HEK293 (cell line): ENCODE measurements at regions not wholly inside any gene's neighbourhood (a gene's known extent, or its start where the extent isn't known, plus 50 kb on each side); places are given as distances from the start of the nearest gene placed in this dataset.

Source experiments
- CTCF ChIP-seq: fragments of 450-650 bp; formaldehyde crosslinking; IDR thresholded peaks from 2 replicates; pipeline ENCODE4 v1.5.1; 2016; ENCODE audit warnings: missing biosample characterization, missing genetic modification characterization
- GLI4 ChIP-seq: fragments of 450-650 bp; formaldehyde crosslinking; IDR thresholded peaks from 2 replicates; pipeline ENCODE4 v1.5.1; 2016; ENCODE audit warnings: missing biosample characterization, missing genetic modification characterization
- ZBTB8A ChIP-seq: fragments of 450-650 bp; formaldehyde crosslinking; IDR thresholded peaks from 2 replicates; pipeline ENCODE4 v1.5.1; 2016; ENCODE audit warnings: missing biosample characterization, missing genetic modification characterization
- ZNF121 ChIP-seq: fragments of 450-650 bp; formaldehyde crosslinking; IDR thresholded peaks from 2 replicates; pipeline ENCODE4 v1.5.1; 2016; ENCODE audit warnings: missing biosample characterization, missing genetic modification characterization
- ZNF140 ChIP-seq: fragments of 450-650 bp; formaldehyde crosslinking; IDR thresholded peaks from 2 replicates; pipeline ENCODE4 v1.5.1; 2016; ENCODE audit warnings: missing biosample characterization, missing genetic modification characterization
- ZNF488 ChIP-seq: fragments of 450-650 bp; formaldehyde crosslinking; IDR thresholded peaks from 2 replicates; pipeline ENCODE4 v1.5.1; 2016; ENCODE audit warnings: missing biosample characterization, missing genetic modification characterization
- ZNF501 ChIP-seq: fragments of 450-650 bp; formaldehyde crosslinking; IDR thresholded peaks from 2 replicates; pipeline ENCODE4 v1.5.1; 2016; ENCODE audit warnings: missing biosample characterization, missing genetic modification characterization
- ZNF549 ChIP-seq: fragments of 450-650 bp; IDR thresholded peaks from 2 replicates; pipeline ENCODE4 v1.5.1; 2018; ENCODE audit warnings: missing biosample characterization, missing genetic modification characterization, mild to moderate bottlenecking, inconsistent platforms, moderate library complexity
- ZNF558 ChIP-seq: fragments of 450-650 bp; formaldehyde crosslinking; IDR thresholded peaks from 2 replicates; pipeline ENCODE4 v1.5.1; 2016; ENCODE audit warnings: missing biosample characterization, missing genetic modification characterization
- ZNF76 ChIP-seq: fragments of 450-650 bp; formaldehyde crosslinking; IDR thresholded peaks from 2 replicates; pipeline ENCODE4; 2016; ENCODE audit warnings: low read depth, missing biosample characterization, missing genetic modification characterization, borderline replicate concordance
- TF ChIP-seq, protein P1 (sequence below): fragments of 450-650 bp; formaldehyde crosslinking; IDR thresholded peaks from 2 replicates; pipeline ENCODE4 v1.5.1; 2016; ENCODE audit warnings: missing biosample characterization, missing genetic modification characterization
- TF ChIP-seq, protein P2 (sequence below): fragments of 450-650 bp; formaldehyde crosslinking; IDR thresholded peaks from 2 replicates; pipeline ENCODE4 v1.5.1; 2017; ENCODE audit warnings: missing biosample characterization, missing genetic modification characterization

DNA sequence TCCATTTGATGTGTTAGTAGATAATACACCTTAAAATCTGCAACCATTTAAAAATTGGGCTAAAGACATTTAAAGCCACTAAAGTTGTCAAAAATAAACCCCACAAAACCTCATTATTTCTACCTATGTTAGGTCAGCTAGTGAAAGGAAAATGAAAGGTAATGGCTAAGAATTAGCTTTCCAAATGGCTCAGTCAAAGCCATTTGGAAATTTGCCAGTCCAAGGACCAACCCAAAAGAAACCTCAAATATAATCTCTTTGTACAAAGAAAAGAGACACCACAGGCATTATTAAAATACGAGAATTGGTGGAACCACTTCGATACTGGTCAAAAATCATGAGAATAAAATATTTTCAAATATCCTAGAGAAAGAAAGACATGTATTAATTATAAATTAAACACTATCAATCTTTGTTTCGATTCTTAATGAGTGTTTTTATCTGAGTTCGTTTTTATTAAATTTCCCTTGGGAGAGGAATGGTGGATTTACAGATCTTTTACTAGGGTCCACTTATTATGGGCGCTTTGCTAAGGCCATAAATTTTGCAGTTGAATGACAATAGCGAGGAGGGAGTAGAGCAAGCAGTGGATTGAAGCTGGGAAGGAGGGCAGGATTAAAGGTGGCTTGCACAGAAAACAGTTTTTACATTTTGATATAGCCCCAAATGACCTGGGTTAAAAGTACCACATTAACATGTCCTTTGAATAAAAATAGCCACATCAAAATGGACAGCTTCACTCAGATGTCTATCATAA lies 116.8 kb upstream of the SHB start:
- TF ChIP-seq CTCF (tag by site-specific recombination) (no peak), ZNF488 (no peak), ZNF549 (tag by site-specific recombination) (no peak), ZNF140 (tag by site-specific recombination) (no peak), ZNF558 (no peak), GLI4 (tag by site-specific recombination) (no peak), ZNF76 (tag by site-specific recombination) (no peak), ZBTB8A (tag by site-specific recombination) (no peak), ZNF121 (tag by site-specific recombination) (no peak), ZNF501 (tag by site-specific recombination) (no peak)
- TF ChIP-seq, protein P1, sequence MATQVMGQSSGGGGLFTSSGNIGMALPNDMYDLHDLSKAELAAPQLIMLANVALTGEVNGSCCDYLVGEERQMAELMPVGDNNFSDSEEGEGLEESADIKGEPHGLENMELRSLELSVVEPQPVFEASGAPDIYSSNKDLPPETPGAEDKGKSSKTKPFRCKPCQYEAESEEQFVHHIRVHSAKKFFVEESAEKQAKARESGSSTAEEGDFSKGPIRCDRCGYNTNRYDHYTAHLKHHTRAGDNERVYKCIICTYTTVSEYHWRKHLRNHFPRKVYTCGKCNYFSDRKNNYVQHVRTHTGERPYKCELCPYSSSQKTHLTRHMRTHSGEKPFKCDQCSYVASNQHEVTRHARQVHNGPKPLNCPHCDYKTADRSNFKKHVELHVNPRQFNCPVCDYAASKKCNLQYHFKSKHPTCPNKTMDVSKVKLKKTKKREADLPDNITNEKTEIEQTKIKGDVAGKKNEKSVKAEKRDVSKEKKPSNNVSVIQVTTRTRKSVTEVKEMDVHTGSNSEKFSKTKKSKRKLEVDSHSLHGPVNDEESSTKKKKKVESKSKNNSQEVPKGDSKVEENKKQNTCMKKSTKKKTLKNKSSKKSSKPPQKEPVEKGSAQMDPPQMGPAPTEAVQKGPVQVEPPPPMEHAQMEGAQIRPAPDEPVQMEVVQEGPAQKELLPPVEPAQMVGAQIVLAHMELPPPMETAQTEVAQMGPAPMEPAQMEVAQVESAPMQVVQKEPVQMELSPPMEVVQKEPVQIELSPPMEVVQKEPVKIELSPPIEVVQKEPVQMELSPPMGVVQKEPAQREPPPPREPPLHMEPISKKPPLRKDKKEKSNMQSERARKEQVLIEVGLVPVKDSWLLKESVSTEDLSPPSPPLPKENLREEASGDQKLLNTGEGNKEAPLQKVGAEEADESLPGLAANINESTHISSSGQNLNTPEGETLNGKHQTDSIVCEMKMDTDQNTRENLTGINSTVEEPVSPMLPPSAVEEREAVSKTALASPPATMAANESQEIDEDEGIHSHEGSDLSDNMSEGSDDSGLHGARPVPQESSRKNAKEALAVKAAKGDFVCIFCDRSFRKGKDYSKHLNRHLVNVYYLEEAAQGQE (tag by site-specific recombination): no peak
- TF ChIP-seq, protein P2, sequence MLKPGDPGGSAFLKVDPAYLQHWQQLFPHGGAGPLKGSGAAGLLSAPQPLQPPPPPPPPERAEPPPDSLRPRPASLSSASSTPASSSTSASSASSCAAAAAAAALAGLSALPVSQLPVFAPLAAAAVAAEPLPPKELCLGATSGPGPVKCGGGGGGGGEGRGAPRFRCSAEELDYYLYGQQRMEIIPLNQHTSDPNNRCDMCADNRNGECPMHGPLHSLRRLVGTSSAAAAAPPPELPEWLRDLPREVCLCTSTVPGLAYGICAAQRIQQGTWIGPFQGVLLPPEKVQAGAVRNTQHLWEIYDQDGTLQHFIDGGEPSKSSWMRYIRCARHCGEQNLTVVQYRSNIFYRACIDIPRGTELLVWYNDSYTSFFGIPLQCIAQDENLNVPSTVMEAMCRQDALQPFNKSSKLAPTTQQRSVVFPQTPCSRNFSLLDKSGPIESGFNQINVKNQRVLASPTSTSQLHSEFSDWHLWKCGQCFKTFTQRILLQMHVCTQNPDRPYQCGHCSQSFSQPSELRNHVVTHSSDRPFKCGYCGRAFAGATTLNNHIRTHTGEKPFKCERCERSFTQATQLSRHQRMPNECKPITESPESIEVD (tag by site-specific recombination): no peak
